ENCODE measurements at regions not wholly inside any gene's neighbourhood (a gene's known extent, or its start where the extent isn't known, plus 50 kb on each side); places are given as distances from the start of the nearest gene placed in this dataset.

- TF ChIP-seq CTCF (IDR thresholded peaks at IDR 0.05; ENCODE audit: low read depth, low read length) (no peak), EZH2phosphoT487 (IDR thresholded peaks at IDR 0.05; ENCODE audit: low read depth) (no peak)
These were observed 583.5 kb upstream of the MKI67 start for GRCh38 chr10:128709686-128710085.

Data from OCI-LY3 (cell line).